ENCODE measurements at regions not wholly inside any gene's neighbourhood (a gene's known extent, or its start where the extent isn't known, plus 50 kb on each side); places are given as distances from the start of the nearest gene placed in this dataset.

- no peak overlapping the region for H3K27ac ChIP-seq (ENCODE audit: low read length)
- no peak overlapping the region for H2AFZ ChIP-seq (ENCODE audit: low read length)
- H3F3A ChIP-seq (ENCODE audit: low read length, unreplicated experiment), result no peaks in the 10 kb centered on the region
- H3K79me2 ChIP-seq (ENCODE audit: low read length), result no peaks in the 10 kb centered on the region
- no peaks in the 10 kb centered on the region for H3K27me3 ChIP-seq (ENCODE audit: low read length)
- DNase-seq (no peak), ATAC-seq (no peak)
- no peaks in the 10 kb centered on the region for H3K4me1 ChIP-seq (ENCODE audit: insufficient read depth, low read length)
- no peaks in the 10 kb centered on the region for H3K36me3 ChIP-seq (ENCODE audit: low read depth, low read length)
- no TSS peak for BruUV-seq (replicated peaks)
- ChIA-PET POLR2A (ENCODE audit: unreplicated experiment) (no interaction called here), CTCF (no interaction called here)
- no peaks in the 10 kb centered on the region for H4K20me1 ChIP-seq (ENCODE audit: low read length)
- TF ChIP-seq CTCF (conservative IDR thresholded peaks at IDR 0.05; ENCODE audit: low read depth, low read length), result no peak
- TF ChIP-seq EZH2phosphoT487 (IDR thresholded peaks at IDR 0.05; ENCODE audit: borderline replicate concordance, low read length), result no peak
- no peak for TF ChIP-seq EZH2 (IDR thresholded peaks at IDR 0.05; ENCODE audit: low read length, unreplicated experiment)
- no peak overlapping the region for H3K9ac ChIP-seq (ENCODE audit: low read length)
- H3K9me2 ChIP-seq (replicated peaks; ENCODE audit: low read length), result no peaks in the 10 kb centered on the region
- intact Hi-C loops (cut with micrococcal nuclease), result no loop called here
- no peak overlapping the region for H3K4me2 ChIP-seq (ENCODE audit: low read length)
- no peak overlapping the region for H3K4me3 ChIP-seq (ENCODE audit: low read length)
- H3K9me3 ChIP-seq (ENCODE audit: low read length), result no peaks in the 10 kb centered on the region
Observed at GRCh38 chr1:57678138-57678537, 254.3 kb upstream of the DAB1 start.

- no peak for ATAC-seq
- no TSS peak for BruUV-seq (replicated peaks)
- H3K4me2 ChIP-seq (ENCODE audit: low read length), result no peak overlapping the region
- no peaks in the 10 kb centered on the region for H3K27me3 ChIP-seq (ENCODE audit: low read length)
- POLR2A ChIA-PET (ENCODE audit: unreplicated experiment), result no interaction called here
- no peak overlapping the region for H2AFZ ChIP-seq (ENCODE audit: low read length)
- no peak overlapping the region for H3K9ac ChIP-seq (ENCODE audit: low read length)
- TF ChIP-seq CTCF (conservative IDR thresholded peaks at IDR 0.05; ENCODE audit: low read depth, low read length) (no peak), EZH2phosphoT487 (IDR thresholded peaks at IDR 0.05; ENCODE audit: borderline replicate concordance, low read length) (no peak), EZH2 (IDR thresholded peaks at IDR 0.05; ENCODE audit: low read length, unreplicated experiment) (no peak)
- H3K79me2 ChIP-seq (ENCODE audit: low read length), result no peaks in the 10 kb centered on the region
- no peak for DNase-seq
- no peaks in the 10 kb centered on the region for H3K9me2 ChIP-seq (replicated peaks; ENCODE audit: low read length)
- H3K4me3 ChIP-seq (ENCODE audit: low read length), result no peak overlapping the region
- CTCF ChIA-PET, result no interaction called here
- H3K27ac ChIP-seq (ENCODE audit: low read length), result no peak overlapping the region
- no peaks in the 10 kb centered on the region for H3F3A ChIP-seq (ENCODE audit: low read length, unreplicated experiment)
- H3K9me3 ChIP-seq (ENCODE audit: low read length), result no peaks in the 10 kb centered on the region
- intact Hi-C loops (cut with micrococcal nuclease), result no loop called here
- H4K20me1 ChIP-seq (ENCODE audit: low read length), result no peaks in the 10 kb centered on the region
- H3K36me3 ChIP-seq (ENCODE audit: low read depth, low read length), result no peaks in the 10 kb centered on the region
- no peaks in the 10 kb centered on the region for H3K4me1 ChIP-seq (ENCODE audit: insufficient read depth, low read length)
Observed at GRCh38 chr1:57675776-57676175, 251.9 kb upstream of the DAB1 start.

GRCh38 chr1:57674801-57675200, 250.9 kb upstream of the DAB1 start:
- Histone ChIP-seq H3K79me2 (ENCODE audit: low read length) (no peaks in the 10 kb centered on the region), H3K4me3 (ENCODE audit: low read length) (no peak overlapping the region), H3K9me2 (replicated peaks; ENCODE audit: low read length) (no peaks in the 10 kb centered on the region), H3K4me1 (ENCODE audit: insufficient read depth, low read length) (no peaks in the 10 kb centered on the region), H4K20me1 (ENCODE audit: low read length) (no peaks in the 10 kb centered on the region), H3K9ac (ENCODE audit: low read length) (no peak overlapping the region), H3K27me3 (ENCODE audit: low read length) (no peaks in the 10 kb centered on the region), H3K27ac (ENCODE audit: low read length) (no peak overlapping the region), H3K36me3 (ENCODE audit: low read depth, low read length) (no peaks in the 10 kb centered on the region), H2AFZ (ENCODE audit: low read length) (no peak overlapping the region), H3F3A (ENCODE audit: low read length, unreplicated experiment) (no peaks in the 10 kb centered on the region), H3K4me2 (ENCODE audit: low read length) (no peak overlapping the region), H3K9me3 (ENCODE audit: low read length) (no peaks in the 10 kb centered on the region)
- no TSS peak for BruUV-seq (replicated peaks)
- no peak for TF ChIP-seq EZH2 (IDR thresholded peaks at IDR 0.05; ENCODE audit: low read length, unreplicated experiment)
- no peak for TF ChIP-seq CTCF (conservative IDR thresholded peaks at IDR 0.05; ENCODE audit: low read depth, low read length)
- TF ChIP-seq EZH2phosphoT487 (IDR thresholded peaks at IDR 0.05; ENCODE audit: borderline replicate concordance, low read length), result no peak
- ChIA-PET POLR2A (ENCODE audit: unreplicated experiment) (no interaction called here), CTCF (no interaction called here)
- intact Hi-C loops (cut with micrococcal nuclease), result no loop called here
- no peak for ATAC-seq
- DNase-seq, result no peak

Data from PC-3 (cell line).